A549 (cell line): ENCODE measurements at regions not wholly inside any gene's neighbourhood (a gene's known extent, or its start where the extent isn't known, plus 50 kb on each side); places are given as distances from the start of the nearest gene placed in this dataset.
A peak's percentile ranks its signal among the peaks of the same experiment; 100 is the strongest.

Source experiments
- ATAC-seq, 2 experiments: fragments of 200-7000 bp in 1 of 2; fragments of >200 bp in 1 of 2; cut with Nextera tagmentation in 1 of 2; cut with Tn5 transposase in 1 of 2; 3 replicates each; pipeline versions ENCODE4 v1.8.0 to v1.9.1; 2018 to 2020; ENCODE audit warnings: mild to moderate bottlenecking in 1 of 2, moderate library complexity in 1 of 2
- CTCF ChIA-PET: fragments of 300-600 bp; sonication (Branson Sonifier 250); formaldehyde crosslinking; extraction: SDS; loops from one replicate; lab custom pipeline; 2021; ENCODE audit warnings: antibody characterized with exemption, inconsistent platforms; lab: Yijun Ruan, JAX
- POLR2A ChIA-PET: fragments of 350-600 bp; formaldehyde crosslinking; extraction: SDS; loops from one replicate; lab custom pipeline; 2021; ENCODE audit warnings: antibody characterized with exemption, inconsistent platforms; lab: Yijun Ruan, JAX
- DNase-seq, 2 experiments: peaks; one replicate each; pipeline versions ENCODE4 v3.0.0 to v3.0.0-alpha.2; 2011 to 2016; ENCODE audit warnings: low read depth in 1 of 2, low spot score in 1 of 2
- FAIRE-seq: peaks from 2 replicates; lab custom pipeline; 2011; peaks lifted over from hg19 to GRCh38; lab: Jason Lieb, UNC
- H3K27ac ChIP-seq, 2 experiments: fragments of >200 bp; sonication (Bioruptor Twin); formaldehyde crosslinking; 3 replicates each; pipeline ENCODE4 v1.5.1; 2016 to 2017
- H3K4me1 ChIP-seq: fragments of >200 bp; sonication (Bioruptor Twin); formaldehyde crosslinking; 3 replicates; pipeline ENCODE4 v1.6.1; 2016
- H3K4me2 ChIP-seq: fragments of >200 bp; sonication (Bioruptor Twin); formaldehyde crosslinking; 3 replicates; pipeline ENCODE4 v1.6.1; 2016
- H3K4me3 ChIP-seq: fragments of >200 bp; sonication (Bioruptor Twin); formaldehyde crosslinking; 3 replicates; pipeline ENCODE4 v1.5.1; 2016
- H3K9me3 ChIP-seq: fragments of >200 bp; sonication (Bioruptor Twin); formaldehyde crosslinking; 3 replicates; pipeline ENCODE4 v1.6.1; 2016
- ATOH8 ChIP-seq: fragments of 250-450 bp; sonication (Bioruptor Pico); IDR thresholded peaks from 2 replicates; pipeline ENCODE4 v1.5.0; 2020; ENCODE audit warnings: low read depth, mild to moderate bottlenecking, moderate library complexity
- CBX2 ChIP-seq: fragments of 200-600 bp; sonication (generic); IDR thresholded peaks from 2 replicates; pipeline ENCODE4 v1.6.1; 2016; ENCODE audit warnings: low read depth, mild to moderate bottlenecking, borderline replicate concordance
- CHD2 ChIP-seq: fragments of 150-350 bp; IDR thresholded peaks from 2 replicates; pipeline ENCODE4 v1.6.1; 2014; ENCODE audit warnings: low read length; ENCODE audit not compliant: partially characterized antibody
- CHD4 ChIP-seq: fragments of 200-600 bp; sonication (generic); IDR thresholded peaks from 2 replicates; pipeline ENCODE4 v1.6.1; 2016; ENCODE audit warnings: antibody characterized with exemption, mild to moderate bottlenecking, borderline replicate concordance
- EHF ChIP-seq: fragments of 250-450 bp; sonication (Bioruptor Pico); IDR thresholded peaks from 2 replicates; pipeline ENCODE4 v1.5.0; 2020; ENCODE audit warnings: mild to moderate bottlenecking
- EHMT2 ChIP-seq: fragments of 200-600 bp; sonication (generic); IDR thresholded peaks from 2 replicates; pipeline ENCODE4 v1.6.1; 2016; ENCODE audit warnings: antibody characterized with exemption, low read depth, mild to moderate bottlenecking, moderate library complexity
- EP300 ChIP-seq, 2 experiments: fragments of >200 bp; sonication (Bioruptor Twin); formaldehyde crosslinking; IDR thresholded peaks; 2 replicates in 1 of 2; 3 replicates in 1 of 2; pipeline ENCODE4 v1.6.1; 2016 to 2017
- ESRRA ChIP-seq: fragments of 150-350 bp; IDR thresholded peaks from 2 replicates; pipeline ENCODE4 v1.6.1; 2014; ENCODE audit warnings: mild to moderate bottlenecking, low read length, borderline replicate concordance
- FOSB ChIP-seq: fragments of 250-450 bp; sonication (Bioruptor Pico); IDR thresholded peaks from 2 replicates; pipeline ENCODE4 v1.5.0; 2020; ENCODE audit warnings: mild to moderate bottlenecking, moderate library complexity
- FOSL2 ChIP-seq, 2 experiments: fragments of 450-650 bp in 1 of 2; fragments of >200 bp in 1 of 2; sonication (Bioruptor Twin) in 1 of 2; formaldehyde crosslinking; IDR thresholded peaks; 2 replicates each; pipeline versions ENCODE4 v1.5.0 to v1.6.1; 2016 to 2020; ENCODE audit warnings: mild to moderate bottlenecking in 1 of 2, moderate library complexity in 1 of 2
- GATA3 ChIP-seq: IDR thresholded peaks from 2 replicates; pipeline ENCODE4 v1.6.1; 2012; ENCODE audit warnings: borderline replicate concordance
- HDAC2 ChIP-seq: fragments of 200-600 bp; sonication (generic); IDR thresholded peaks from 2 replicates; pipeline ENCODE4 v1.6.1; 2016
- HMGXB4 ChIP-seq: fragments of 250-450 bp; sonication (Bioruptor Pico); IDR thresholded peaks from 2 replicates; pipeline ENCODE4 v1.5.0; 2021; ENCODE audit warnings: mild to moderate bottlenecking, moderate library complexity, borderline replicate concordance
- HOXA7 ChIP-seq: fragments of 250-450 bp; sonication (Bioruptor Pico); IDR thresholded peaks from 2 replicates; pipeline ENCODE4 v1.5.0; 2020; ENCODE audit warnings: mild to moderate bottlenecking, moderate library complexity
- JUNB ChIP-seq: fragments of >200 bp; sonication (Bioruptor Twin); formaldehyde crosslinking; IDR thresholded peaks from 2 replicates; pipeline ENCODE4 v1.6.1; 2016
- MAX ChIP-seq: IDR thresholded peaks from 2 replicates; pipeline ENCODE4 v1.6.1; 2012
- MAZ ChIP-seq: fragments of 150-350 bp; IDR thresholded peaks from 2 replicates; pipeline ENCODE4 v1.6.1; 2014; ENCODE audit warnings: antibody characterized with exemption, low read depth, low read length, borderline replicate concordance
- POLR2AphosphoS2 ChIP-seq: conservative IDR thresholded peaks from 2 replicates; pipeline ENCODE4 v1.6.1; 2012; ENCODE audit warnings: low read length, improper control_type of control experiment, inconsistent platforms
- RARB ChIP-seq: fragments of 250-450 bp; sonication (Bioruptor Pico); IDR thresholded peaks from 2 replicates; pipeline ENCODE4 v1.8.0; 2021; ENCODE audit warnings: mild to moderate bottlenecking, moderate library complexity
- REST ChIP-seq: fragments of 200-600 bp; sonication (generic); IDR thresholded peaks from 2 replicates; pipeline ENCODE4 v1.6.1; 2016; ENCODE audit warnings: antibody characterized with exemption, mild to moderate bottlenecking, moderate library complexity
- TP53 ChIP-seq: fragments of 250-450 bp; sonication (Bioruptor Pico); IDR thresholded peaks from 2 replicates; pipeline ENCODE4 v1.5.0; 2021; ENCODE audit warnings: mild to moderate bottlenecking, moderate library complexity
- ZC3H11A ChIP-seq: fragments of 450-650 bp; IDR thresholded peaks from 2 replicates; pipeline ENCODE4 v1.6.1; 2014; ENCODE audit warnings: antibody characterized with exemption, mild to moderate bottlenecking
- ZSCAN20 ChIP-seq: fragments of 250-450 bp; sonication (Bioruptor Pico); IDR thresholded peaks from 2 replicates; pipeline ENCODE4 v1.8.0; 2022; ENCODE audit warnings: mild to moderate bottlenecking, moderate library complexity
- WGBS: methylation state at CpG from one replicate; pipeline ENCODE4 v1.1.6; 2017; ENCODE audit errors: missing lambda C conversion rate; 5-methylcytosine and 5-hydroxymethylcytosine counted together

GRCh38 chr1:227459326-227459841, 104.0 kb upstream of the ZNF678 start (continued):
- no peak for TF ChIP-seq REST
- no peak for TF ChIP-seq CHD2

- no peak for FAIRE-seq
- TF ChIP-seq EHF (CRISPR knock-in tag), result no peak
- TF ChIP-seq EHMT2, result no peak
- no peak for TF ChIP-seq ZC3H11A
- no peak for TF ChIP-seq CBX2
- TF ChIP-seq REST, result no peak
- TF ChIP-seq CHD4, result no peak
- TF ChIP-seq MAZ, result no peak
- no peak for TF ChIP-seq HDAC2
- TF ChIP-seq JUNB, result no peak
- no peak for TF ChIP-seq FOSB (CRISPR knock-in tag)
- no peak for TF ChIP-seq MAX
- no peak for TF ChIP-seq HOXA7 (CRISPR knock-in tag)
- no peak for TF ChIP-seq EP300 (IDR thresholded peaks at IDR 0.05)
- TF ChIP-seq RARB, result no peak
- no peak for TF ChIP-seq ZSCAN20 (CRISPR knock-in tag)
- Histone ChIP-seq H3K4me2 (no peak overlapping the region), H3K4me1 (no peaks in the 10 kb centered on the region), H3K4me3 (no peak overlapping the region), H3K9me3 (peaks cover 2% of the 10 kb centered on the region; the same call in 1 of the 3 replicates), H3K27ac (no peak overlapping the region)
- 47% methylated on average over 4 of the region's 4 CpGs for WGBS
- no peak for ATAC-seq
- CTCF ChIA-PET, result interaction anchor here (1.7 kb wide), 1 partner anchor 220 kb away, joined by 4 read pairs; no protein-coding TSS in a partner anchor
- POLR2A ChIA-PET, result no interaction called here
- DNase-seq, result no peak
Observed at GRCh38 chr1:227454686-227455085, 108.7 kb upstream of the ZNF678 start.

- FAIRE-seq (no peak), ATAC-seq (peak; percentile 46 to 51; a peak in 2 of 6 replicates), DNase-seq (no peak)
- H3K4me1 ChIP-seq, result no peaks in the 10 kb centered on the region
- no peak overlapping the region for H3K4me3 ChIP-seq
- ChIA-PET CTCF (interaction anchor here (0.7 to 1.7 kb wide), 2 partner anchors 12 to 219 kb away, joined by 3 to 4 read pairs; no protein-coding TSS in a partner anchor), POLR2A (no interaction called here)
- WGBS, result 37% methylated on average over 9 of the region's 9 CpGs
- no peak overlapping the region for H3K4me2 ChIP-seq
- H3K9me3 ChIP-seq, result peaks cover 2% of the 10 kb centered on the region; the same call in 1 of the 3 replicates
- H3K27ac ChIP-seq, result no peak overlapping the region
- TF ChIP-seq GATA3 (no peak), MAZ (no peak), HMGXB4 (CRISPR knock-in tag) (no peak), FOSL2 (IDR thresholded peaks at IDR 0.05) (no peak), FOSL2 (CRISPR knock-in tag; IDR thresholded peaks at IDR 0.05) (no peak), TP53 (CRISPR knock-in tag) (no peak), POLR2AphosphoS2 (no peak), ESRRA (no peak), CHD4 (no peak), RARB (no peak), ATOH8 (CRISPR knock-in tag) (no peak)
Observed at GRCh38 chr1:227453631-227454355, 109.6 kb upstream of the ZNF678 start.
